ENCODE measurements at regions not wholly inside any gene's neighbourhood (a gene's known extent, or its start where the extent isn't known, plus 50 kb on each side); places are given as distances from the start of the nearest gene placed in this dataset.

GRCh38 chr4:18405054-18405453 is 383.5 kb upstream of the LCORL start:
- H3K36me3 ChIP-seq (ENCODE audit: low read depth), result no peaks in the 10 kb centered on the region
- intact Hi-C loops (cut with micrococcal nuclease; ENCODE audit: unreplicated experiment), result no loop called here
- no peaks in the 10 kb centered on the region for H4K20me1 ChIP-seq (ENCODE audit: insufficient read depth)
- no peaks in the 10 kb centered on the region for H3F3A ChIP-seq (ENCODE audit: insufficient read depth, low read depth)
- H3K27me3 ChIP-seq (ENCODE audit: insufficient read depth, low read depth), result peaks cover 5% of the 10 kb centered on the region; the same call in 1 of the 2 replicates
- H3K4me3 ChIP-seq, result no peak overlapping the region
- ChIA-PET POLR2A (ENCODE audit: unreplicated experiment) (no interaction called here), CTCF (no interaction called here)
- H3K79me2 ChIP-seq (ENCODE audit: low read depth), result no peaks in the 10 kb centered on the region
- no peak overlapping the region for H3K27ac ChIP-seq
- no peak for DNase-seq
- H2AFZ ChIP-seq, result no peak overlapping the region
- no peaks in the 10 kb centered on the region for H3K4me1 ChIP-seq (replicated peaks; ENCODE audit: insufficient read depth)
- no peak overlapping the region for H3K4me2 ChIP-seq
- no TSS peak for BruUV-seq (replicated peaks)
- no peak for TF ChIP-seq EZH2 (IDR thresholded peaks at IDR 0.05; ENCODE audit: low read depth)
- TF ChIP-seq CTCF (conservative IDR thresholded peaks at IDR 0.05), result no peak
- H3K9me3 ChIP-seq (ENCODE audit: insufficient read depth, low read depth), result no peaks in the 10 kb centered on the region
- no peaks in the 10 kb centered on the region for H3K9me2 ChIP-seq (ENCODE audit: insufficient read depth)

- no peak overlapping the region for H2AFZ ChIP-seq
- TF ChIP-seq EZH2 (IDR thresholded peaks at IDR 0.05; ENCODE audit: low read depth) (no peak), CTCF (conservative IDR thresholded peaks at IDR 0.05) (no peak)
- no peak overlapping the region for H3K27ac ChIP-seq
- intact Hi-C loops (cut with micrococcal nuclease; ENCODE audit: unreplicated experiment), result no loop called here
- no peak overlapping the region for H3K4me2 ChIP-seq
- ChIA-PET POLR2A (ENCODE audit: unreplicated experiment) (no interaction called here), CTCF (no interaction called here)
- H3K9me2 ChIP-seq (ENCODE audit: insufficient read depth), result no peaks in the 10 kb centered on the region
- no peaks in the 10 kb centered on the region for H3F3A ChIP-seq (ENCODE audit: insufficient read depth, low read depth)
- no peaks in the 10 kb centered on the region for H3K4me1 ChIP-seq (replicated peaks; ENCODE audit: insufficient read depth)
- H3K9me3 ChIP-seq (ENCODE audit: insufficient read depth, low read depth), result no peaks in the 10 kb centered on the region
- BruUV-seq (replicated peaks), result no TSS peak
- H3K79me2 ChIP-seq (ENCODE audit: low read depth), result no peaks in the 10 kb centered on the region
- no peaks in the 10 kb centered on the region for H4K20me1 ChIP-seq (ENCODE audit: insufficient read depth)
- H3K36me3 ChIP-seq (ENCODE audit: low read depth), result no peaks in the 10 kb centered on the region
- no peak for DNase-seq
- no peak overlapping the region for H3K4me3 ChIP-seq
- H3K27me3 ChIP-seq (ENCODE audit: insufficient read depth, low read depth), result peaks cover 5% of the 10 kb centered on the region; the same call in 1 of the 2 replicates
Observed at GRCh38 chr4:18404642-18405041, 383.1 kb upstream of the LCORL start.

GRCh38 chr4:18403327-18403726 is 381.8 kb upstream of the LCORL start:
- no peaks in the 10 kb centered on the region for H3K4me1 ChIP-seq (replicated peaks; ENCODE audit: insufficient read depth)
- no peak overlapping the region for H3K4me2 ChIP-seq
- H3K4me3 ChIP-seq, result no peak overlapping the region
- intact Hi-C loops (cut with micrococcal nuclease; ENCODE audit: unreplicated experiment), result no loop called here
- H3K36me3 ChIP-seq (ENCODE audit: low read depth), result no peaks in the 10 kb centered on the region
- H3K27me3 ChIP-seq (ENCODE audit: insufficient read depth, low read depth), result peaks cover 5% of the 10 kb centered on the region; the same call in 1 of the 2 replicates
- ChIA-PET POLR2A (ENCODE audit: unreplicated experiment) (no interaction called here), CTCF (no interaction called here)
- DNase-seq, result no peak
- no peak for TF ChIP-seq CTCF (conservative IDR thresholded peaks at IDR 0.05)
- TF ChIP-seq EZH2 (IDR thresholded peaks at IDR 0.05; ENCODE audit: low read depth), result no peak
- H3K79me2 ChIP-seq (ENCODE audit: low read depth), result no peaks in the 10 kb centered on the region
- no peaks in the 10 kb centered on the region for H3F3A ChIP-seq (ENCODE audit: insufficient read depth, low read depth)
- no peaks in the 10 kb centered on the region for H3K9me3 ChIP-seq (ENCODE audit: insufficient read depth, low read depth)
- BruUV-seq (replicated peaks), result no TSS peak
- H2AFZ ChIP-seq, result no peak overlapping the region
- no peaks in the 10 kb centered on the region for H3K9me2 ChIP-seq (ENCODE audit: insufficient read depth)
- H4K20me1 ChIP-seq (ENCODE audit: insufficient read depth), result no peaks in the 10 kb centered on the region
- no peak overlapping the region for H3K27ac ChIP-seq

All from PC-9 (cell line).